ENCODE measurements at regions not wholly inside any gene's neighbourhood (a gene's known extent, or its start where the extent isn't known, plus 50 kb on each side); places are given as distances from the start of the nearest gene placed in this dataset.
"Not testable (repeated sequence)": the region's sequence is repeated elsewhere in the genome, so short reads cannot be mapped to it uniquely, and the experiment has no call there.

- not testable (repeated sequence) for H3K4me1 Mint-ChIP-seq (ENCODE audit: low read depth in 2 of 2); DNase-seq (ENCODE audit: low spot score); H3K27ac Mint-ChIP-seq; ATAC-seq; H3K4me3 Mint-ChIP-seq; H3K9me3 Mint-ChIP-seq; H3K36me3 Mint-ChIP-seq
- peaks cover 13 to 14% of the 10 kb centered on the region in 2 donors for H3K27me3 Mint-ChIP-seq
Observed at GRCh38 chr4:9000505-9001001, 128.9 kb upstream of the HMX1 start.

GRCh38 chr4:8992981-8993380 lies 121.3 kb upstream of the HMX1 start:
- H3K9me3 Mint-ChIP-seq; H3K4me3 Mint-ChIP-seq; ATAC-seq; H3K27ac Mint-ChIP-seq; H3K4me1 Mint-ChIP-seq (ENCODE audit: low read depth in 2 of 2); H3K36me3 Mint-ChIP-seq; DNase-seq (ENCODE audit: low spot score): not testable (repeated sequence)
- H3K27me3 Mint-ChIP-seq = peaks cover 7 to 16% of the 10 kb centered on the region in 2 donors

GRCh38 chr4:8991449-8991848 lies 119.8 kb upstream of the HMX1 start:
- not testable (repeated sequence) for ATAC-seq; H3K4me3 Mint-ChIP-seq; H3K27ac Mint-ChIP-seq; H3K4me1 Mint-ChIP-seq (ENCODE audit: low read depth in 2 of 2); DNase-seq (ENCODE audit: low spot score); H3K36me3 Mint-ChIP-seq; H3K9me3 Mint-ChIP-seq
- peaks cover 3 to 12% of the 10 kb centered on the region in 2 donors for H3K27me3 Mint-ChIP-seq

- DNase-seq (ENCODE audit: low spot score); H3K9me3 Mint-ChIP-seq; H3K27ac Mint-ChIP-seq; H3K4me1 Mint-ChIP-seq (ENCODE audit: low read depth in 2 of 2); H3K36me3 Mint-ChIP-seq; H3K4me3 Mint-ChIP-seq; ATAC-seq: not testable (repeated sequence)
- H3K27me3 Mint-ChIP-seq = peaks cover 0 to 11% of the 10 kb centered on the region in 2 donors
Observed at GRCh38 chr4:8990341-8990740, 118.7 kb upstream of the HMX1 start.

DNA sequence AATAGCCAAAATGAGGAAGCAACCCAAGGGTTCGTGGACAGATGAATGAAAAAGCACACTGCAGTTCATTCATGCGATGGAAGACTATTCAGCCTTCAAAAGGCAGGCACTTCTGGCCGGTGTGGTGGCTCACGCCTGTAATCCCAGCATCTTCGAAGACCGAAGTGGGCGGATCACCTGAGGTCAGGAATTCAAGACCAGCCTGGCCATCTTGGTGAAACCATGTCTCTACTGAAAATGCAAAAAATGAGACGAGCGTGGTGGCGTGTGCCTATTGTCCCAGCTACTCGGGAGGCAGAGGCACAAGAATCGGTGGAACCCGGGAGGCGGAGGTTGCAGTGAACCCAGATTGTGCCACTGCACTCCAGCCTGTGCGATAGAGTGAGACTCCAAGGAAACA lies 114.1 kb upstream of the HMX1 start:
- ATAC-seq; H3K9me3 Mint-ChIP-seq; H3K4me3 Mint-ChIP-seq; H3K36me3 Mint-ChIP-seq; H3K27me3 Mint-ChIP-seq; H3K4me1 Mint-ChIP-seq (ENCODE audit: low read depth in 2 of 2); H3K27ac Mint-ChIP-seq; DNase-seq (ENCODE audit: low spot score): not testable (repeated sequence)

DNA sequence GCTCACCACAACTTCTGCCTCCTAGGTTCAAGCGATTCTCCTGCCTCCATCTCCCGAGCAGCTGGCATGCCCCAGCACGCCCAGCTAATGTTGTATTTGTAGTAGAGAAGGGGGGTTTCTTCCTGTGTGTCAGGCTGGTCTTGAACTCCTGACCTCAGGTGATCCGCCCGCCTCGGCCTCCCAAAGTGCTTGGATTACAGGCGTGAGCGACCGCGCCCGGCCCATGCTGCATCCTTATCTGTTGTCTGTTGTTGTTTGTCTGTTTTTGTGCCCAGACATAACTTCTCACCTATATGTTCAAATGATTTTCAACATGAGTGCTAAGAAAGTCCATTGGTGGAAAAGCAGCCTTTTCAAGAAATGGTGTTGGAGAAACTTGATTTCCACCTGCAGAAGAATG lies 113.0 kb upstream of the HMX1 start:
- H3K36me3 Mint-ChIP-seq; H3K4me3 Mint-ChIP-seq; H3K9me3 Mint-ChIP-seq; H3K27me3 Mint-ChIP-seq; H3K27ac Mint-ChIP-seq; H3K4me1 Mint-ChIP-seq (ENCODE audit: low read depth in 2 of 2); DNase-seq (ENCODE audit: low spot score); ATAC-seq: not testable (repeated sequence)

- not testable (repeated sequence) for H3K36me3 Mint-ChIP-seq; DNase-seq (ENCODE audit: low spot score); ATAC-seq; H3K4me1 Mint-ChIP-seq (ENCODE audit: low read depth in 2 of 2); H3K9me3 Mint-ChIP-seq; H3K27ac Mint-ChIP-seq; H3K27me3 Mint-ChIP-seq; H3K4me3 Mint-ChIP-seq
Observed at GRCh38 chr4:8983921-8984320, 112.3 kb upstream of the HMX1 start.

DNA sequence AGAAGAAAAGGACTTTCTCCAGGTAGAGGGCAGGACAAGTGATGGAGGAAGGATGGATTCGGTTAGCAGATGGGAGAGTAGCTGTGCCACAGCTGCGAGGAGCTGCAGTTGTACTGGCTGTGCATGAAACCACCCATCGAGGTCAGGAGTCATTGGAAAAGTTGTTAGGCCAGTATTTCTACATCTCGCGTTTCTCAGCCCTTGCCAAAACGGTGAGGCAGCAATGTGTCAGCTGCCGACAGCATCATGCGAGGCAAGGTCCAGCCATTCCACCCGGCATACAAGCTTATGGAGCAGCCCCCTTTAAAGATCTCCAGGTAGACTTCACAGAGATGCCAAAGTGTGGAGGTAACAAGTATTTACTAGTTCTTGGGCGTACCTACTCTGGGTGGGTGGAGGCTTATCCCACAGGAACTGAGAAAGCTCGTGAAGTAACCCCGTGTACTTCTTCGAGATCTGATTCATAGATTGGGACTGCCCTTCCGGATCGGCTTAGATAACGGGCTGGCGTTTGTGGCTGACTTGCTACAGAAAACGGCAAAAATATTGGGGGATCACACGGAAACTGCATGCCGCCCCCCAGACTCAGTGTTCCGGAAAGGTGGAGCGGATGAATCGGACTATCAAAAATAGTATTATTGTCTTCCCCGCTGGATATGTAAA lies 105.0 kb upstream of the HMX1 start:
- not testable (repeated sequence) for H3K9me3 Mint-ChIP-seq; ATAC-seq; H3K4me3 Mint-ChIP-seq; H3K36me3 Mint-ChIP-seq; H3K27ac Mint-ChIP-seq; DNase-seq (ENCODE audit: low spot score); H3K27me3 Mint-ChIP-seq; H3K4me1 Mint-ChIP-seq (ENCODE audit: low read depth in 2 of 2)

DNA sequence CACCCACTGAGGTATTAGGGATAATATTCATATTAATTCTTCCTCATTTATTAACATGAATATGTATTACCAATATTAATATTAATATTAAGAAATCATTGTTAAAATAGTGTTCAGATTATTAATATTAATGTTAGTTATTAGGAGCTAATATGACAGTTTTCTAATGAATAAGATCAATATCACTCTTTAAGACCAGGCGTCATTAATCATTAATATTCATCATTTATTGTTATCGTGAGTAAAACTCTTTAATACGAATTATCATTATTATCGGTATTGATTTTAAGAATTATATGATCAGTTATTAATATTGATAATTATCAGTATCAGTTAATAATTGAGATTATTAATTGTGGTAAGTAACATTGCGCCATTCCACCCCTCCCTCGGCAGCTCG lies 101.0 kb upstream of the HMX1 start:
- not testable (repeated sequence) for DNase-seq (ENCODE audit: low spot score); H3K4me3 Mint-ChIP-seq; ATAC-seq; H3K9me3 Mint-ChIP-seq; H3K36me3 Mint-ChIP-seq; H3K4me1 Mint-ChIP-seq (ENCODE audit: low read depth in 2 of 2); H3K27ac Mint-ChIP-seq; H3K27me3 Mint-ChIP-seq

- H3K4me1 Mint-ChIP-seq (ENCODE audit: low read depth in 2 of 2); ATAC-seq; H3K9me3 Mint-ChIP-seq; DNase-seq (ENCODE audit: low spot score); H3K36me3 Mint-ChIP-seq; H3K4me3 Mint-ChIP-seq; H3K27ac Mint-ChIP-seq: not testable (repeated sequence)
- H3K27me3 Mint-ChIP-seq = peaks cover 10 to 12% of the 10 kb centered on the region in 2 donors
Observed at GRCh38 chr4:8965896-8966295, 94.3 kb upstream of the HMX1 start.

- H3K9me3 Mint-ChIP-seq; H3K4me3 Mint-ChIP-seq; H3K27ac Mint-ChIP-seq; H3K36me3 Mint-ChIP-seq; DNase-seq (ENCODE audit: low spot score); ATAC-seq; H3K4me1 Mint-ChIP-seq (ENCODE audit: low read depth in 2 of 2): not testable (repeated sequence)
- peaks cover 10 to 12% of the 10 kb centered on the region in 2 donors for H3K27me3 Mint-ChIP-seq
Observed at GRCh38 chr4:8964201-8964788, 92.7 kb upstream of the HMX1 start.

GRCh38 chr4:8963533-8963932 lies 91.9 kb upstream of the HMX1 start:
- not testable (repeated sequence) for ATAC-seq, H3K4me3 Mint-ChIP-seq

GRCh38 chr4:8961343-8961742 lies 89.7 kb upstream of the HMX1 start:
- not testable (repeated sequence) for DNase-seq (ENCODE audit: low spot score); H3K4me1 Mint-ChIP-seq (ENCODE audit: low read depth in 2 of 2); H3K27ac Mint-ChIP-seq; H3K36me3 Mint-ChIP-seq; H3K4me3 Mint-ChIP-seq; ATAC-seq; H3K9me3 Mint-ChIP-seq
- peaks cover 12% of the 10 kb centered on the region in 2 donors for H3K27me3 Mint-ChIP-seq

More at GRCh38 chr4:8963533-8963932, 91.9 kb upstream of the HMX1 start:
- peaks cover 10 to 12% of the 10 kb centered on the region in 2 donors for H3K27me3 Mint-ChIP-seq
- H3K4me1 Mint-ChIP-seq (ENCODE audit: low read depth in 2 of 2); H3K9me3 Mint-ChIP-seq; DNase-seq (ENCODE audit: low spot score); H3K36me3 Mint-ChIP-seq; H3K27ac Mint-ChIP-seq: not testable (repeated sequence)

GRCh38 chr4:8959471-8959870 lies 87.8 kb upstream of the HMX1 start:
- not testable (repeated sequence) for H3K4me3 Mint-ChIP-seq; DNase-seq (ENCODE audit: low spot score); H3K27me3 Mint-ChIP-seq; ATAC-seq; H3K4me1 Mint-ChIP-seq (ENCODE audit: low read depth in 2 of 2); H3K27ac Mint-ChIP-seq; H3K9me3 Mint-ChIP-seq; H3K36me3 Mint-ChIP-seq
